ENCODE measurements at regions not wholly inside any gene's neighbourhood (a gene's known extent, or its start where the extent isn't known, plus 50 kb on each side); places are given as distances from the start of the nearest gene placed in this dataset.
"Not testable (repeated sequence)": the region's sequence is repeated elsewhere in the genome, so short reads cannot be mapped to it uniquely, and the experiment has no call there.

- no peak for DNase-seq
- no peaks in the 10 kb centered on the region for H3K36me3 ChIP-seq
- H3K4me3 ChIP-seq, result no peak overlapping the region
- H3K27me3 ChIP-seq, result no peaks in the 10 kb centered on the region
- no peak overlapping the region for H3K27ac ChIP-seq
- no peak for TF ChIP-seq CTCF (IDR thresholded peaks at IDR 0.05)
- no peak for TF ChIP-seq POLR2A (IDR thresholded peaks at IDR 0.05)
- peaks cover 0 to 6% (median 0%) of the 10 kb centered on the region in 4 donors for H3K4me1 ChIP-seq
- H3K9me3 ChIP-seq, result no peaks in the 10 kb centered on the region
Measured at GRCh38 chr16:73945631-73946030, 351.0 kb upstream of the PSMD7 start.

- not testable (repeated sequence) for H3K27me3 ChIP-seq, DNase-seq, H3K27ac ChIP-seq, H3K4me1 ChIP-seq, H3K9me3 ChIP-seq, H3K4me3 ChIP-seq, H3K36me3 ChIP-seq
Measured at GRCh38 chr16:73943184-73943583, 353.4 kb upstream of the PSMD7 start.

DNA sequence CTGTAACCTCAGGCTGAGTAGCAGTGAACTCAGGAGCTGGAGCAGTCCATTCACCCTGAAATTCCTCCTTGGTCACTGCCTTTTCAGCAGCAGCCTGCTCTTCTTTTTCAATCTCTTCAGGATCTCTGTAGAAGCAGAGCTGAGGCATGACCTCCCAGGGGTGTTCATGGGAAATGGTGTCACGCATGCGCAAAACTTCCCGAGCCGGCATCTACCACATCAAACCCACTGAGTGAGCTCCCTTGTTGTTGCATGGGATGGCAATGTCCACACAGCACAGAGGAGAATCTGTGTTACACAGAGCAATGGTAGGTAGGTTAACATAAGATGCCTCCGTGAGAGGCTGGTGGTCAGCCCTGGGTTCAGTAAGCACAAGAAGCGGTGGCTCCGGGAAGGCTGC is 355.8 kb upstream of the PSMD7 start:
- not testable (repeated sequence) for H3K4me1 ChIP-seq, H3K9me3 ChIP-seq, DNase-seq, H3K27me3 ChIP-seq, H3K27ac ChIP-seq, H3K36me3 ChIP-seq, H3K4me3 ChIP-seq

DNA sequence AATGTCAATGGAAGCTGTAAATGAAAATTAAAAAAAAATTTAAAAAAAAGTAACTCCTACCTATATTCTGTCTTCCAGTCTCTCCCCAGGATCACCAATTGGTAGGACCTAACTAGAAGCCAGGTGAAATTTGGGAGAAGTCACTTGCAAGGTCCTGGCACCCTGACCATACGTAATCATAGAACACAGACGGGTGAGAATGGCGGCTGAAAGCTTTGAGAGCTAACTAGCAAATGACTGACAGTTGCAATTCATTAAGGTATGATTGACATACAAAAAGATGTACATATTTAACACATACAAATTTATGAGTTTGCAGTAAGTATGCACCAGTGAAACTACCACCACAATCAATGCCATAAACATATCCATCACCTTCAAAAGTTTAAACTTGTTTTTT is 372.7 kb upstream of the PSMD7 start:
- DNase-seq, result no peak
- Histone ChIP-seq H3K4me1 (no peaks in the 10 kb centered on the region), H3K36me3 (no peaks in the 10 kb centered on the region), H3K4me3 (no peak overlapping the region), H3K27ac (no peak overlapping the region), H3K9me3 (peaks cover 0 to 2% (median 0%) of the 10 kb centered on the region in 4 donors), H3K27me3 (no peaks in the 10 kb centered on the region)
- TF ChIP-seq POLR2A (IDR thresholded peaks at IDR 0.05), result no peak
- TF ChIP-seq CTCF (IDR thresholded peaks at IDR 0.05), result no peak

GRCh38 chr16:73921295-73921694 is 375.3 kb upstream of the PSMD7 start:
- Histone ChIP-seq H3K4me3 (no peak overlapping the region), H3K36me3 (no peaks in the 10 kb centered on the region), H3K27me3 (no peaks in the 10 kb centered on the region), H3K9me3 (no peaks in the 10 kb centered on the region), H3K27ac (no peak overlapping the region), H3K4me1 (no peaks in the 10 kb centered on the region)
- no peak for DNase-seq
- TF ChIP-seq POLR2A (IDR thresholded peaks at IDR 0.05) (no peak), CTCF (IDR thresholded peaks at IDR 0.05) (no peak)

DNA sequence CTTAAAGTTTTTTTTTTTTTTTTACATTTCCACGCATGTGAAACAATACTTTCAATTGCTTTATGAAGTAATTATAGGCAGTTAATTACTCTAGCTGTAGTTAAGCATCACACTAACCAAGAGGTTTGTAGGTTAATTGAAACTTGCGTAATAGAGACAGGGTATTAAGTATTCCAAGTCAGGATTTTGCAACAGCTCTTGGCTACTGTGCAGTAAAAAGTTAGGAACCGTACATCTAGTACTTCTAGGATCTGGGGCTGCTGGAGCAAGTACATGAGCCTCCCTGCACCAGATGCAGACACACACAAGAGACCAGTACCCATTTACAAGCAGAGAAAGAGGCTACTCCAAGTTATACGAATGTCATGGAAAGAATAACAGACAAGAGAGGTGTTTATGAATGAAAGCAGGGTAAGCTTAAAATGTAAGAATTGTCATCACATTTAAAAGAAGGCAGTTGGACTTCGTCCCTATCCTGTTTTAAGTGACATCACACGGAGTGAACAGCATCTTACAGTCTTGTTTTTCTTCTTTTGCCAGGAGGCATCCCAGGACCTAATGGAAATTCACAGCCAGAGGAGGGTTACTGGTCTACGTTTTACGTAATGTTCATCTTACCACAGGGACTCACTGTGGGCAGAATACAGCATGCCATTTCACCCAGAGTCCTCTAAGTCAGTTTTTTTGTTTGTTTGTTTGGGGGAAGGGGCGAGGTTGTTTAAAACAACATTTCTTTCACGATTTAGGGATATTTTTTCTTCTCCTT is 379.6 kb upstream of the PSMD7 start:
- no peak overlapping the region for H3K4me3 ChIP-seq
- H3K27me3 ChIP-seq, result no peaks in the 10 kb centered on the region
- TF ChIP-seq CTCF (IDR thresholded peaks at IDR 0.05), result no peak
- no peak for TF ChIP-seq POLR2A (IDR thresholded peaks at IDR 0.05)
- H3K36me3 ChIP-seq, result no peaks in the 10 kb centered on the region
- no peaks in the 10 kb centered on the region for H3K4me1 ChIP-seq
- no peaks in the 10 kb centered on the region for H3K9me3 ChIP-seq
- H3K27ac ChIP-seq, result no peak overlapping the region
- DNase-seq, result no peak

- Histone ChIP-seq H3K9me3 (no peaks in the 10 kb centered on the region), H3K4me1 (no peaks in the 10 kb centered on the region)
Measured at GRCh38 chr16:73915935-73916334, 380.7 kb upstream of the PSMD7 start.

More at GRCh38 chr16:73915935-73916334, 380.7 kb upstream of the PSMD7 start:
- DNase-seq, result no peak
- Histone ChIP-seq H3K27me3 (no peaks in the 10 kb centered on the region), H3K27ac (no peak overlapping the region), H3K4me3 (no peak overlapping the region), H3K36me3 (no peaks in the 10 kb centered on the region)
- TF ChIP-seq CTCF (IDR thresholded peaks at IDR 0.05), result no peak
- TF ChIP-seq POLR2A (IDR thresholded peaks at IDR 0.05), result no peak
